ENCODE measurements at regions not wholly inside any gene's neighbourhood (a gene's known extent, or its start where the extent isn't known, plus 50 kb on each side); places are given as distances from the start of the nearest gene placed in this dataset.

GRCh38 chr7:93779115-93779514 is 111.4 kb downstream of the TFPI2 start:
- no peaks in the 10 kb centered on the region for H3K4me1 ChIP-seq (ENCODE audit: control insufficient read depth, insufficient read depth, low read length)
- H3K9ac ChIP-seq (ENCODE audit: low read depth, low read length) = no peak overlapping the region
- H3K9me3 ChIP-seq (ENCODE audit: control insufficient read depth, insufficient read depth, low read length) = no peaks in the 10 kb centered on the region
- no peak overlapping the region for H3K56ac ChIP-seq (ENCODE audit: extremely low read depth, insufficient read depth, low read length)
- no peaks in the 10 kb centered on the region for H3K36me3 ChIP-seq (ENCODE audit: control insufficient read depth, insufficient read depth, low read length)
- no peak overlapping the region for H3K14ac ChIP-seq (replicated peaks; ENCODE audit: low read depth, low read length)
- ChIA-PET CTCF (no interaction called here), POLR2A (ENCODE audit: unreplicated experiment) (interaction anchor here (0.7 kb wide), 1 partner anchor 308 kb away, joined by 3 read pairs; no protein-coding TSS in a partner anchor)
- no peak overlapping the region for H4K91ac ChIP-seq (ENCODE audit: insufficient read depth, low read depth, low read length)
- DNase-seq (no peak), ATAC-seq (ENCODE audit: low read depth) (no peak)
- no peak overlapping the region for H2AK5ac ChIP-seq (ENCODE audit: low read depth, low read length)
- intact Hi-C loops (cut with micrococcal nuclease) = no loop called here
- H2AFZ ChIP-seq (replicated peaks; ENCODE audit: low read length, poor library complexity) = no peak overlapping the region
- H3K18ac ChIP-seq (ENCODE audit: low read depth, low read length) = no peak overlapping the region
- no peaks in the 10 kb centered on the region for H4K20me1 ChIP-seq (ENCODE audit: insufficient read depth, low read length)
- no peak overlapping the region for H2BK5ac ChIP-seq (ENCODE audit: low read depth, low read length, poor library complexity, severe bottlenecking)
- peaks cover 2% of the 10 kb centered on the region for H3K27me3 ChIP-seq (ENCODE audit: control insufficient read depth, insufficient read depth, low read length)
- no peak overlapping the region for H4K5ac ChIP-seq (ENCODE audit: low read depth, low read length)
- no CpG with 5 or more reads among the region's 3 CpGs for WGBS, 2 experiments (ENCODE audit: extremely low coverage in 2 of 2, insufficient read length in 1 of 2)
- H2BK15ac ChIP-seq (ENCODE audit: low read depth, low read length) = no peak overlapping the region
- no peak overlapping the region for H4K8ac ChIP-seq (ENCODE audit: low read depth in 2 of 2, low read length in 2 of 2)
- in situ Hi-C loops (cut with MboI; ENCODE audit: low sequenced_read_pairs) = no loop called here
- BruUV-seq (replicated peaks) = no TSS peak
- H3K4me3 ChIP-seq (ENCODE audit: insufficient read depth, low read depth, low read length) = no peak overlapping the region
- no peak overlapping the region for H2BK20ac ChIP-seq (ENCODE audit: low read depth, low read length)
- H3K4ac ChIP-seq (ENCODE audit: low read depth, low read length) = no peak overlapping the region
- no peaks in the 10 kb centered on the region for H3K9me1 ChIP-seq (ENCODE audit: insufficient read depth, low read length)
- H2BK120ac ChIP-seq (ENCODE audit: low read depth, low read length) = no peak overlapping the region
- no peak overlapping the region for H3K4me2 ChIP-seq (ENCODE audit: low read depth, low read length)
- H2AK9ac ChIP-seq (replicated peaks; ENCODE audit: low read depth, low read length, poor library complexity) = no peak overlapping the region
- no peak for TF ChIP-seq MAFK (IDR thresholded peaks at IDR 0.05; ENCODE audit: low read depth, low read length)
- TF ChIP-seq BHLHE40 (IDR thresholded peaks at IDR 0.05; ENCODE audit: low read depth, low read length) = no peak
- no peak for TF ChIP-seq MXI1 (IDR thresholded peaks at IDR 0.05; ENCODE audit: borderline replicate concordance, low read depth, low read length)
- H3K27ac ChIP-seq (ENCODE audit: insufficient read depth, low read length) = no peak overlapping the region
- dilution Hi-C loops (cut with HindIII; ENCODE audit: low sequenced_read_pairs, unreplicated experiment) = no loop called here
- H3K23ac ChIP-seq (ENCODE audit: low read depth, low read length) = no peak overlapping the region
- no peaks in the 10 kb centered on the region for H3K79me1 ChIP-seq (ENCODE audit: low read depth in 1 of 2, low read length in 2 of 2)

Data from IMR-90 (cell line).